ENCODE measurements at regions not wholly inside any gene's neighbourhood (a gene's known extent, or its start where the extent isn't known, plus 50 kb on each side); places are given as distances from the start of the nearest gene placed in this dataset.

GRCh38 chrY:12285608-12286007 lies 415.4 kb upstream of the USP9Y start:
- TF ChIP-seq POLR2A (IDR thresholded peaks at IDR 0.05) (no peak), CTCF (IDR thresholded peaks at IDR 0.05) (no peak)
